ENCODE measurements at regions not wholly inside any gene's neighbourhood (a gene's known extent, or its start where the extent isn't known, plus 50 kb on each side); places are given as distances from the start of the nearest gene placed in this dataset.

GRCh38 chr9:108194154-108194553, 661.6 kb downstream of the ACTL7B start:
- in situ Hi-C loops (cut with MboI; ENCODE audit: low sequenced_read_pairs, unreplicated experiment), result no loop called here
- DNase-seq (ENCODE audit: low spot score), result no peak
- TF ChIP-seq, protein P1, sequence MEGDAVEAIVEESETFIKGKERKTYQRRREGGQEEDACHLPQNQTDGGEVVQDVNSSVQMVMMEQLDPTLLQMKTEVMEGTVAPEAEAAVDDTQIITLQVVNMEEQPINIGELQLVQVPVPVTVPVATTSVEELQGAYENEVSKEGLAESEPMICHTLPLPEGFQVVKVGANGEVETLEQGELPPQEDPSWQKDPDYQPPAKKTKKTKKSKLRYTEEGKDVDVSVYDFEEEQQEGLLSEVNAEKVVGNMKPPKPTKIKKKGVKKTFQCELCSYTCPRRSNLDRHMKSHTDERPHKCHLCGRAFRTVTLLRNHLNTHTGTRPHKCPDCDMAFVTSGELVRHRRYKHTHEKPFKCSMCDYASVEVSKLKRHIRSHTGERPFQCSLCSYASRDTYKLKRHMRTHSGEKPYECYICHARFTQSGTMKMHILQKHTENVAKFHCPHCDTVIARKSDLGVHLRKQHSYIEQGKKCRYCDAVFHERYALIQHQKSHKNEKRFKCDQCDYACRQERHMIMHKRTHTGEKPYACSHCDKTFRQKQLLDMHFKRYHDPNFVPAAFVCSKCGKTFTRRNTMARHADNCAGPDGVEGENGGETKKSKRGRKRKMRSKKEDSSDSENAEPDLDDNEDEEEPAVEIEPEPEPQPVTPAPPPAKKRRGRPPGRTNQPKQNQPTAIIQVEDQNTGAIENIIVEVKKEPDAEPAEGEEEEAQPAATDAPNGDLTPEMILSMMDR (IDR thresholded peaks at IDR 0.05; ENCODE audit: borderline replicate concordance, control extremely low read depth, extremely low read depth, insufficient read depth, missing control alignments), result no peak

DNA sequence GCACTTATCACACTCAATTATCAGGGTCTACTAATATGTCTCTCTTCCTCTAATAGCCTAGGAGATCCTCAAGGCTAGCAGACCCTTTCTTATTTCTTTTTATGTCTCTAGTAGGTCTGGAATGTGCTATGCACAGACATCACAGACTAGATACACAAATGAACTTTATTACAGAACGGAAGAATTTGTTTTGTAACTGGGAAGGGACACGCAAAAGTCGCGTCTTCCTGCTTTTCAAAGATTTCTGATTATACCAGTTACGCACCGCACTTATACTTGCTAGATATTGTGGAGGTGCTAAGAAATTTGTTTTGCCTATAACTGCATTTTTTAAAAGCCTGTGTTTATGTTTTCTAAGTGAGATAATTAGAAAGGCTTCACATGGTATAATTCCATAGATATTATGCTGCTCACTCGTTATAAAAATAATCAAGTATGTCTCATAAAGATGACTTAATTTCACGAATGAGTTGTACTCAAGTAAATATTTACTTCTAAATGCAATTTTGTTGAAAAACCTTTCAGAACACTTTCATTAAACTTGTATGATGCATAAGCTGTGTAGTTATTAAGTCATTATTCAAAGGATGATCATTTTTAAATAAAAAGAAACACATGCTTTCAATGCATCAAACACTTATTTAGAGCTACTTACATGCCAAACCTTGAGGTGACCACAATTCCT, 662.6 kb downstream of the ACTL7B start:
- no peak for DNase-seq (ENCODE audit: low spot score)
- TF ChIP-seq, protein P1 (IDR thresholded peaks at IDR 0.05; ENCODE audit: borderline replicate concordance, control extremely low read depth, extremely low read depth, insufficient read depth, missing control alignments), result no peak
- in situ Hi-C loops (cut with MboI; ENCODE audit: low sequenced_read_pairs, unreplicated experiment), result no loop called here

DNA sequence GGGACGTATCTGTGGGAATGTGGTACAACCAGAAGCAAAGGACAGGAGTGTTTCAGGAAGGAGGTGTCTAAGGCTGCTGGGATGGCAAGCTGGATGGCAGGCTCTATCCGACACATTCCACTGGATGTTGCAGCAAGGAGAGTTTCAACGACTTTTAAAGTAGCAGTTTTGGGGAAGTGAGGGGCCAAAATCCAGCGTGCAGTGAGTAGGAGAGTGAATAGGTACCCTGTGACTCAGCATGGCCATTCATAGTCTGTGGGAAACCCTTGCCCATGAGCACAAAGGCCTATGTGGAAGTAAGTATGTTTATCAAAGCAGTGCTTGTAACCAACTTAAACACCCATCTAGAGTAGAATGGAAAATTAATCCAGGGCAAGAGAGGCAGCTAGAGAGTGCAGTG, 664.7 kb downstream of the ACTL7B start:
- TF ChIP-seq, protein P1 (IDR thresholded peaks at IDR 0.05; ENCODE audit: borderline replicate concordance, control extremely low read depth, extremely low read depth, insufficient read depth, missing control alignments), result no peak
- in situ Hi-C loops (cut with MboI; ENCODE audit: low sequenced_read_pairs, unreplicated experiment), result no loop called here
- no peak for DNase-seq (ENCODE audit: low spot score)

GRCh38 chr9:108188976-108189375, 666.8 kb downstream of the ACTL7B start:
- DNase-seq (ENCODE audit: low spot score), result no peak
- TF ChIP-seq, protein P1 (IDR thresholded peaks at IDR 0.05; ENCODE audit: borderline replicate concordance, control extremely low read depth, extremely low read depth, insufficient read depth, missing control alignments), result no peak
- in situ Hi-C loops (cut with MboI; ENCODE audit: low sequenced_read_pairs, unreplicated experiment), result no loop called here

DNA sequence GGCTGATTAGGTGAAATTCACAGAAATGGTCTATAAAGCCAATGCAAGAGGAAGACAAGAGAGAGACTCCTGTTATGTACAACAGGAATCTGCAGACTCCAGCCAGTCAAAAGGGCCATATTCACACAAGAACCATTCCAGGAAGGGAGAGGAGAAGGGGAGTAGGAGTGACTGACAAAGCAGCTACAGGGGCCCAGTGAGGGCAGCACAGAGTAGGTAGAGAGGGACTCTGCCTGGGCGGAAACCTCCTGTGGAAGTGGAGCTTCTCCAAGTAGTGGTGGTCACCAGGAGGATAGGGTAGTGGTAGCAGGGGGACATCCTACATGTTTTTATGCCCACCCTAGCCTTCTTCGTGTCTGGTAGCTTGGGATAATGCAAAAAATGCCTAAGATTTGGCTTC, 667.3 kb downstream of the ACTL7B start:
- TF ChIP-seq, protein P1 (IDR thresholded peaks at IDR 0.05; ENCODE audit: borderline replicate concordance, control extremely low read depth, extremely low read depth, insufficient read depth, missing control alignments), result no peak
- in situ Hi-C loops (cut with MboI; ENCODE audit: low sequenced_read_pairs, unreplicated experiment), result no loop called here
- no peak for DNase-seq (ENCODE audit: low spot score)

GRCh38 chr9:108186642-108187395, 669.0 kb downstream of the ACTL7B start:
- TF ChIP-seq, protein P1 (IDR thresholded peaks at IDR 0.05; ENCODE audit: borderline replicate concordance, control extremely low read depth, extremely low read depth, insufficient read depth, missing control alignments), result no peak
- DNase-seq (ENCODE audit: low spot score), result no peak
- in situ Hi-C loops (cut with MboI; ENCODE audit: low sequenced_read_pairs, unreplicated experiment), result no loop called here
